Nephron (organoid): ENCODE measurements at regions not wholly inside any gene's neighbourhood (a gene's known extent, or its start where the extent isn't known, plus 50 kb on each side); places are given as distances from the start of the nearest gene placed in this dataset.
"Not testable (repeated sequence)": the region's sequence is repeated elsewhere in the genome, so short reads cannot be mapped to it uniquely, and the experiment has no call there.

Source experiments
- H3K27ac Mint-ChIP-seq, 3 experiments: 2 replicates each; pipeline ENCODE4 v1.8.0; 2020; ENCODE audit warnings: mixed read lengths in 3 of 3, mild to moderate bottlenecking in 2 of 3, moderate library complexity in 1 of 3
- H3K27me3 Mint-ChIP-seq: 2 replicates; pipeline ENCODE4 v1.8.0; 2021; ENCODE audit warnings: low read depth, mild to moderate bottlenecking, moderate library complexity, mixed read lengths
- H3K36me3 Mint-ChIP-seq: 2 replicates; pipeline ENCODE4 v1.8.0; 2020; ENCODE audit warnings: low read depth, mixed read lengths
- H3K4me1 Mint-ChIP-seq: 2 replicates; pipeline ENCODE4 v1.8.0; 2020; ENCODE audit warnings: mixed read lengths
- H3K4me3 Mint-ChIP-seq, 3 experiments: 2 replicates each; pipeline ENCODE4 v1.8.0; 2020; ENCODE audit warnings: mild to moderate bottlenecking in 3 of 3, mixed read lengths in 3 of 3, moderate library complexity in 2 of 3
- H3K9me3 Mint-ChIP-seq: 2 replicates; pipeline ENCODE4 v1.8.0; 2020; ENCODE audit warnings: mixed read lengths
- TF ChIP-seq, protein P1 (sequence below), 3 experiments: fragments of 200-600 bp; sonication (generic); IDR thresholded peaks; one replicate each; pipeline ENCODE4 v1.5.0; 2021; ENCODE audit warnings: antibody characterized with exemption in 3 of 3; ENCODE audit not compliant: unreplicated experiment in 3 of 3

DNA sequence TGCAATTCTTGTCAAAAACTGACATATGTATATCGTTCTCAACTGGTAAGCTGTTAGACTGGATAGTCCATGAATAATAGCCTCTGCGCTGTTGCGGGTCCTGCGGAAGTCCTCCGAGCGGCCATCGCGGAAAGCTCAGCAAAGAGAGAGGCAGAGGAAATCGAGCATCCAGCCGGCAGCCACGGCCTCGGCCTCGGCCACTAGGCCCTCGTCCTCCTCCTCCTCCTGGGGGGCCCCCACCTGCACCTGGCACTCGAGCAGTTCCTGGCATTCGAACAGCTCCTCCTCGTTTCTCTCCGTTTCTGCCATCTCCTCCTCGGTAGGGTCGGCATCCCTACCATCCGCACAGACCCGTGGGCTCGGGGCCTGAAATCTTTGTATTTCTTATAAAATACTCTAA is 111.2 kb upstream of the CYLC1 start:
- not testable (repeated sequence) for H3K27me3 Mint-ChIP-seq, H3K27ac Mint-ChIP-seq, H3K36me3 Mint-ChIP-seq, H3K4me3 Mint-ChIP-seq, H3K4me1 Mint-ChIP-seq
- H3K9me3 Mint-ChIP-seq: peaks cover 17% of the 10 kb centered on the region

DNA sequence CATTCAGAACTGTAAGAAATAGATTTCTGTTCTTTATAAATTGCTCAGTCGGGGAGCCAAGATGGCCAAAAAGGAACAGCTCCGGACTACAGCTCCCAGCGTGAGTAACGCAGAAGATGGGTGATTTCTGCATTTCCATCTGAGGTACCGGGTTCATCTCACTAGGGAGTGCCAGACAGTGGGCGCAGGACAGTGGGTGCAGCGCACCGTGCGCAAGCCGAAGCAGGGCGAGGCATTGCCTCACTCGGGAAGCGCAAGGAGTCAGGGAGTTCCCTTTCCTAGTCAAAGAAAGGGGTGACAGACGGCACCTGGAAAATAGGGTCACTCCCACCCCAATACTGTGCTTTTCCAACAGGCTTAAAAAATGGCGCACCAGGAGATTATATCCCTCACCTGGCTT is 110.5 kb upstream of the CYLC1 start:
- not testable (repeated sequence) for H3K36me3 Mint-ChIP-seq, H3K4me1 Mint-ChIP-seq, H3K4me3 Mint-ChIP-seq, H3K27ac Mint-ChIP-seq, H3K27me3 Mint-ChIP-seq
- H3K9me3 Mint-ChIP-seq: peaks cover 17% of the 10 kb centered on the region

DNA sequence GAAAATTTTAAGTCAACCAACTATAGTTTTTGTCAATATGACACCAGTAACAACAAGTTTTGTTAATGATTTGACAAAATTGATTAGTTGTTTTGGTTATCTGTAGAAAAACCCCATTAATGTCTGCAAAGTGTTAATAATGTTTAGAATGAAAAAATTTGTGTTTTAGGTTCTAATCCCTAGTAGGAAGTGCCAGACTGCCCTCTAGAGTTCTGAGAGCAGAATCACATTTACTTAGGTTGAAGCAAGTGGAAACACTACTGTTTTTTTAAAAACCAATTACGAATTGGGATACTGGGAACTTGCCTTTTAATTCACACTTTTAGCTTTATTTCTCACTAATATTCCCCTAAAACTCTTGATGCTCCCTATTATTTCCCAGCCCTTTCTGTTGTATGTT is 101.1 kb upstream of the CYLC1 start:
- TF ChIP-seq, protein P1, sequence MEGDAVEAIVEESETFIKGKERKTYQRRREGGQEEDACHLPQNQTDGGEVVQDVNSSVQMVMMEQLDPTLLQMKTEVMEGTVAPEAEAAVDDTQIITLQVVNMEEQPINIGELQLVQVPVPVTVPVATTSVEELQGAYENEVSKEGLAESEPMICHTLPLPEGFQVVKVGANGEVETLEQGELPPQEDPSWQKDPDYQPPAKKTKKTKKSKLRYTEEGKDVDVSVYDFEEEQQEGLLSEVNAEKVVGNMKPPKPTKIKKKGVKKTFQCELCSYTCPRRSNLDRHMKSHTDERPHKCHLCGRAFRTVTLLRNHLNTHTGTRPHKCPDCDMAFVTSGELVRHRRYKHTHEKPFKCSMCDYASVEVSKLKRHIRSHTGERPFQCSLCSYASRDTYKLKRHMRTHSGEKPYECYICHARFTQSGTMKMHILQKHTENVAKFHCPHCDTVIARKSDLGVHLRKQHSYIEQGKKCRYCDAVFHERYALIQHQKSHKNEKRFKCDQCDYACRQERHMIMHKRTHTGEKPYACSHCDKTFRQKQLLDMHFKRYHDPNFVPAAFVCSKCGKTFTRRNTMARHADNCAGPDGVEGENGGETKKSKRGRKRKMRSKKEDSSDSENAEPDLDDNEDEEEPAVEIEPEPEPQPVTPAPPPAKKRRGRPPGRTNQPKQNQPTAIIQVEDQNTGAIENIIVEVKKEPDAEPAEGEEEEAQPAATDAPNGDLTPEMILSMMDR (IDR thresholded peaks at IDR 0.05; ENCODE audit: unreplicated experiment in 3 of 3): peak; percentile 31 to 59 (median 32)
- Mint-ChIP-seq H3K27ac (no peak overlapping the region), H3K4me1 (no peaks in the 10 kb centered on the region), H3K9me3 (no peaks in the 10 kb centered on the region), H3K27me3 (no peaks in the 10 kb centered on the region), H3K4me3 (no peak overlapping the region), H3K36me3 (no peaks in the 10 kb centered on the region)

DNA sequence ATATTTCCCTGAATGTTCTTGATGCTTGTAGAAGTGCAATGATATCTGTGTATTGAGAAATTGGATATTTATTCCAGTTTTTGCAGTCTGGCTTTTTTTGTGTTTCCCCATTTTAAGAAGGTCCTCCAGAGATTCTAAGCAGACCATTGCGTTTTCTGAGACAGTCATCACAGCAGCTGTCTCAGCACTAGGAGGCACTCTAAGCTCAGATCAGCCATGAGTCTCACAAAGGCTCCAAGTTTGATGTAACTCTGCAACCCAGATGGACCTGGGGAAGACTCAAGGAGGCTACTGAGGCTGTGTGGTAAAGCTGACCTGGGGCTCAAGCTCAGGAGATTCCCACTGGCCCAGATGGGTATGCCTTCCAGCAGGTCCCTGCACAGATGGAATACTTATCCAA is 89.3 kb upstream of the CYLC1 start:
- H3K27ac Mint-ChIP-seq: no peak overlapping the region
- no peaks in the 10 kb centered on the region for H3K36me3 Mint-ChIP-seq
- no peak overlapping the region for H3K4me3 Mint-ChIP-seq
- no peaks in the 10 kb centered on the region for H3K27me3 Mint-ChIP-seq
- H3K4me1 Mint-ChIP-seq: no peaks in the 10 kb centered on the region
- TF ChIP-seq, protein P1 (IDR thresholded peaks at IDR 0.05; ENCODE audit: unreplicated experiment in 3 of 3): no peak
- peaks cover 3% of the 10 kb centered on the region for H3K9me3 Mint-ChIP-seq
